ENCODE measurements at regions not wholly inside any gene's neighbourhood (a gene's known extent, or its start where the extent isn't known, plus 50 kb on each side); places are given as distances from the start of the nearest gene placed in this dataset.

DNA sequence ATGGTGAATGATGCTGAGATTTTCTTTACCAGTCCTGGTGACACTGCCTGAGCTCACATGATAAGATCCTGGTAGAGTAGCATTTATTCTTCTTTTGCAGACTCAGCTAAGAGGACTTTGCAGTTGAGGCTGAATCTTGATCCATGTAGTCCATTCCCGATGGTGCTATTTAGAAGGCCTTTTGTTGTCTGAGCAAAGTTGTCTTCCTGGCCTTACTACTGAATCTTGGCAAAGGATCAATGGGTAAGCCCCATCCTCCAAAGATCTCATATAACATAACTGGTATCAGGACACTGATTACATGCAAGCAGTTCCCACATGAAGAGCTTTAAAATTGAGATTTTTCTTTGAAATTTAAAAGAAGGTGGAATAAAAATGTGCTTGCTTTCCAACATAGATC, 291.6 kb downstream of the SOX4 start:
- CTCF ChIA-PET, result interaction anchor here (0.9 to 1.4 kb wide), 3 partner anchors 28 to 71 kb away, joined by 3 to 6 read pairs (median 3); no protein-coding TSS in a partner anchor
- no peaks in the 10 kb centered on the region for H3K36me3 ChIP-seq (ENCODE audit: control insufficient read depth in 2 of 2, extremely low read depth in 1 of 2, insufficient read depth in 2 of 2, low read length in 2 of 2)
- H3K9me1 ChIP-seq (replicated peaks; ENCODE audit: control insufficient read depth, extremely low read depth, insufficient read depth, low read length), result no peaks in the 10 kb centered on the region
- DNase-seq (ENCODE audit: low read depth, low spot score), result no peak
- peak overlapping the region; percentile 54 for H3K4me2 ChIP-seq (ENCODE audit: insufficient read depth, low read length)
- H2AFZ ChIP-seq (ENCODE audit: low read depth, low read length), result no peak overlapping the region
- peaks cover 37% of the 10 kb centered on the region for H3K4me1 ChIP-seq (ENCODE audit: control insufficient read depth, extremely low read depth, insufficient read depth, low read length)
- dilution Hi-C loops (cut with MboI; ENCODE audit: extremely low pct_ligation_motif_present, low sequenced_read_pairs) (no loop called here), intact Hi-C loops (cut with micrococcal nuclease) (loop anchor here (1.0 kb wide), 3 partner anchors 38 to 288 kb away; no protein-coding TSS in a partner anchor)
- BruUV-seq (replicated peaks), result no TSS peak
- H3K9ac ChIP-seq (replicated peaks; ENCODE audit: extremely low read depth, insufficient read depth, low read length), result no peak overlapping the region
- no peaks in the 10 kb centered on the region for H3K79me2 ChIP-seq (ENCODE audit: control insufficient read depth, insufficient read depth, low read length)
- no peak overlapping the region for H3K4me3 ChIP-seq (replicated peaks in 1 of 3; ENCODE audit: insufficient read depth in 1 of 3, low read depth in 1 of 3, low read length in 3 of 3)
- peak overlapping the region; percentile 85 for H3K27ac ChIP-seq (ENCODE audit: insufficient read depth, low read depth, low read length)
- POLR2A ChIA-PET, result interaction anchor here (1.7 kb wide), 1 partner anchor 291 kb away, joined by 13 read pairs; the partner anchor contains the start of gene SOX4
- TF ChIP-seq POLR2A (IDR thresholded peaks at IDR 0.05; ENCODE audit: low read depth, low read length), result no peak
- no peaks in the 10 kb centered on the region for H4K20me1 ChIP-seq (replicated peaks; ENCODE audit: control insufficient read depth, extremely low read depth, insufficient read depth, low read length)
- no peaks in the 10 kb centered on the region for H3K27me3 ChIP-seq (ENCODE audit: control insufficient read depth in 2 of 2, insufficient read depth in 2 of 2, low read length in 2 of 2)
- H3K9me3 ChIP-seq (replicated peaks; ENCODE audit: control insufficient read depth, insufficient read depth, low read length), result no peaks in the 10 kb centered on the region
- FAIRE-seq, result no peak

DNA sequence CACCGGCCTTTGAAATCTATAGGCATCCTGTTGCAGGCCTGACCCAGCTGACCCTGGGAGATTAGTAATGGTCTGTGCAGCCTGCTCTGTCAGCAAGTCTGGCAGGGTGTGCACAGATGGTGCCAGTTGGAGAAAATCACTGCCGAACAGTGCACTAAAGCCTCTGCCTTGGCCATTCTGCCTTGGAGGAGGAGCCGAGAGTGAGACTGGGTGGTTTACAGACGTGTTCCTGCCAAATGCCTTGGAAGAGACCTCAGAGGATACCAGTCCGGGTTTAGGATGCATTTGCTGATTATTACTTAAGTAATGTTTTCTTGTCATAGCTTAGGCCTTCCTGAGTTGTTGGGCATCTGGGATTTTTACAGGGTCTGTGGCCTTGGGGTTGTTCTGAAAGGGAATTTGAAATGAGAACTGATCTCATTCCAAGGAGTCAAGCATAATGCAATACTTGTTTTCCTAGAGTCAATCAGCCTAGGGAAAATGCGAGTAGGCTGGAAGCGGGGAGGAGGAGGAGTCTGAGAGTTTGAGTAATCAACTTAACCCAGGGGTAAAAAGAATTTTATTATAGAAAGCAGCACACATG, 292.1 kb downstream of the SOX4 start:
- FAIRE-seq (peak; percentile 97), DNase-seq (ENCODE audit: low read depth, low spot score) (peak; percentile 93)
- H4K20me1 ChIP-seq (replicated peaks; ENCODE audit: control insufficient read depth, extremely low read depth, insufficient read depth, low read length), result no peaks in the 10 kb centered on the region
- no peak for TF ChIP-seq POLR2A (IDR thresholded peaks at IDR 0.05; ENCODE audit: low read depth, low read length)
- peak; percentile 64 for TF ChIP-seq FOS (IDR thresholded peaks at IDR 0.05; ENCODE audit: borderline replicate concordance, insufficient read depth, low read length)
- peak; percentile 73 for TF ChIP-seq POLR2AphosphoS5 (IDR thresholded peaks at IDR 0.05; ENCODE audit: insufficient read depth, low read depth, low read length)
- TF ChIP-seq GATA2 (IDR thresholded peaks at IDR 0.05; ENCODE audit: insufficient read depth, insufficient read length, low read depth, low read length), result peak; percentile 47
- TF ChIP-seq, protein P1, sequence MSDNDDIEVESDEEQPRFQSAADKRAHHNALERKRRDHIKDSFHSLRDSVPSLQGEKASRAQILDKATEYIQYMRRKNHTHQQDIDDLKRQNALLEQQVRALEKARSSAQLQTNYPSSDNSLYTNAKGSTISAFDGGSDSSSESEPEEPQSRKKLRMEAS (IDR thresholded peaks at IDR 0.05; ENCODE audit: insufficient read depth, insufficient read length), result no peak
- no peaks in the 10 kb centered on the region for H3K79me2 ChIP-seq (ENCODE audit: control insufficient read depth, insufficient read depth, low read length)
- ChIA-PET POLR2A (interaction anchor here (1.7 kb wide), 1 partner anchor 292 kb away, joined by 13 read pairs; the partner anchor contains the start of gene SOX4), CTCF (interaction anchor here (0.9 to 1.4 kb wide), 3 partner anchors 29 to 70 kb away, joined by 3 to 6 read pairs (median 3); no protein-coding TSS in a partner anchor)
- H3K27me3 ChIP-seq (ENCODE audit: control insufficient read depth in 2 of 2, insufficient read depth in 2 of 2, low read length in 2 of 2), result no peaks in the 10 kb centered on the region
- no peaks in the 10 kb centered on the region for H3K36me3 ChIP-seq (ENCODE audit: control insufficient read depth in 2 of 2, extremely low read depth in 1 of 2, insufficient read depth in 2 of 2, low read length in 2 of 2)
- peak overlapping the region; percentile 54 for H3K4me2 ChIP-seq (ENCODE audit: insufficient read depth, low read length)
- peak overlapping the region; percentile 52 for H2AFZ ChIP-seq (ENCODE audit: low read depth, low read length)
- H3K9ac ChIP-seq (replicated peaks; ENCODE audit: extremely low read depth, insufficient read depth, low read length), result peak overlapping the region; percentile 48
- intact Hi-C loops (cut with micrococcal nuclease) (loop anchor here (1.0 kb wide), 3 partner anchors 38 to 288 kb away; no protein-coding TSS in a partner anchor), dilution Hi-C loops (cut with MboI; ENCODE audit: extremely low pct_ligation_motif_present, low sequenced_read_pairs) (no loop called here)
- H3K9me1 ChIP-seq (replicated peaks; ENCODE audit: control insufficient read depth, extremely low read depth, insufficient read depth, low read length), result no peaks in the 10 kb centered on the region
- BruUV-seq (replicated peaks), result TSS peak; percentile 50
- H3K9me3 ChIP-seq (replicated peaks; ENCODE audit: control insufficient read depth, insufficient read depth, low read length), result no peaks in the 10 kb centered on the region
- H3K4me3 ChIP-seq (replicated peaks in 1 of 3; ENCODE audit: insufficient read depth in 1 of 3, low read depth in 1 of 3, low read length in 3 of 3), result no peak overlapping the region
- peaks cover 37% of the 10 kb centered on the region for H3K4me1 ChIP-seq (ENCODE audit: control insufficient read depth, extremely low read depth, insufficient read depth, low read length)
- H3K27ac ChIP-seq (ENCODE audit: insufficient read depth, low read depth, low read length), result peak overlapping the region; percentile 85

Data from endothelial cell of umbilical vein (primary cell).